Midbrain (tissue), 1 donor: ENCODE measurements at regions not wholly inside any gene's neighbourhood (a gene's known extent, or its start where the extent isn't known, plus 50 kb on each side); places are given as distances from the start of the nearest gene placed in this dataset.

Source experiments
- DNase-seq: peaks from one replicate; lab custom pipeline; 2025; lab: John Stamatoyannopoulos, UW

DNA sequence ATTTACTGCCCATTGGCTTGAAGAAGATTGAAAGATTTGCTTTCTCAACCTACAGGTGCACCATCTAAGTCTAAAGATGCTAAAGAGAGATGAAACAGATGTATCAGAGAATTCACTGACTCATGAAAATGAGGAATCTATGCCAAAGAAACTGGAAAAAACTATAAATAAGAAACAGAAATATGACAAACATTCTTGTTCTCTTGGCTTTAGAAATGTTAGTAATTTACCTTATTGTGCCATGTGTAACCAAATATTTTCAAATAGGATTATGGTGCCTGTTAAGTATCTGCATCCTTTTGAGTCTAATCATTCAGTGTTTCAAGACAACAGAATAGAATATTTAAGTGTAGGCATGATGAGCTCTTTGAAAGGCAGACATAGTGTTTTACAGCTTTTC lies 271.5 kb downstream of the MEX3B start:
- no peak for DNase-seq

GRCh38 chr15:81768773-81769172 lies 277.0 kb downstream of the MEX3B start:
- DNase-seq, result no peak

DNA sequence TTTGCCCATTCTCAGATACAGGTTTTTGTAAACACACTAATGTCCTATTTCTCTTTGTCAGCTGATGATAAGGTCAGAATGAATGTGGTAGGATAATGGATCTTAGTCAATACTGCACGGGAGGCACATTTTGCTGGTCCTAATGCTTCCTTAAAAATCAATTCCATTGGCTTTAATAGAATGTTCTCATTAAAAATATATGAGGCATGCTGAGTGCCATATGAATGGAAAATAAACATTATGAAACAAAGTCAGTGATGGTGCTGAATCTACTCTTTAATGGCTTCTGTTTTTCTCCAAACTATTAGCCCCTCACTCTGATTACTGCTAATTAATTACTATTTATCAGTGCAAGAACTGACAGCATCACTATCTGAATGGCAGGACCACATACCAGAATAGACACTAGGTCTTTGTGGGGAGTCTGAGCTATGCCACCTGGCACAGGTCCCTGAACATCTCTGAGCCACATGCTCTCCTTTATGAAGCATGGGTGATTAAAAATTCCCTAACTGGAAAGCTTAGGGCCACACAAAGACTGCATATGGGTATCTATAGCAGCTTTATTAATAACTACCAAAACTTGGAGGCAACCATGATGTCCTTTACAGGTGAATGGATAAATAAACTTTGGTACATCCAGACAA lies 278.9 kb downstream of the MEX3B start:
- DNase-seq, result no peak

DNA sequence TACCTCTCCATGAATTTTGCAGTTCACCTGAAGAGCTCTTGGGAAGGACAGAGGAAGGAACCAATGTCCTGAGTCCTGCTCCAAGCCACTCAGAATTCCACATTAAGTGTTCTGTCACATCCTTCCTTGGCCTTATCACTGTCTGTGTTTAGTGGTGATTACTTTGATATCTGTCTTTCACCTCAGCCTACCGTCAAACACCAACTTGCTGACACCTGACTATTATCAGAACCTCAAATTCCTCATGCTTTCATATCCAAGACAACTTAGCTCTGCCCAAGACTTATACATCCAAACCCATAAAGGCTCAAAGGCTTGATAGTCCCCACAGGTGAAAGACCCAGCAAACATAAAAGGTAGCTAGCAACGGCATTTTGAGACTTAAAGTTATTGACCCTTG lies 280.0 kb downstream of the MEX3B start:
- DNase-seq, result no peak

DNA sequence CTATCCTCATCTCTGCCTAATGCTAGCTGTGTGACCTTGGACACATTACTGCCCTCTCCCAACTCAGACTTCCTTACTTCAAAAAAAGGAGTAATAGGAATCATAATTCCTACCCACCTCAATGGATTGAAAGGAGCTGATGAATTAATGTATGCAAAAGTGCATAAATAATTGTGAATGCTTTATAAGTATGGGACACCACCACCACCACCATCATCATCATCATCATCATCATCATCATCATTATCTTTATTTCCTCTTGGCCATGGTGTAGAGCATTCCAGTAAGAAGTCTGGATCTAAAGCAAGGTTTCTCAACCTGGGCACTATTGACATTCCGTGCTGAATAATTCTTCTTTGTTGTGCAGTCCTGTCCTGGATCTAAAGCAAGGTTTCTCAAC lies 282.5 kb downstream of the MEX3B start:
- no peak for DNase-seq

GRCh38 chr15:81760686-81761085 lies 285.1 kb downstream of the MEX3B start:
- DNase-seq, result no peak

GRCh38 chr15:81758818-81759284 lies 287.0 kb downstream of the MEX3B start:
- no peak for DNase-seq

DNA sequence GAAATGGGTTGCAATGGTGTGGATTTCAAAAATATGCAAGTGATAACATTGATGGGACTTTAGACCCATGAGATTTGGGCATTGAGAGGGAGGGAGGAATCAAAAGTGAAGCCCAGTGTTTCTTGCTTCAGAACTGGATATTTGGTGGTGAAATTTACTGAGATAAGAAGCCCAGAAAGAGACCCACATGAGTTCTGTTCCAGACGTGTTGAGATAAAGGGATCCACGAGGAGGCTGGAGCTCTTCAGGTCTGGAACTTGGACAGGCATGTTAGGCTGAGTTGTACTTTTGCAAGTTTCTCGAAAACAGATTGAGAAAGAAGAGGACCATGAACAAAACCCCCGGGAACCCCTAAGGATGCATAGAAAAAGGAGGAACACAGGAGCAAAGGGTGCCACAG lies 290.2 kb downstream of the MEX3B start:
- no peak for DNase-seq

GRCh38 chr15:81754078-81754477 lies 291.7 kb downstream of the MEX3B start:
- DNase-seq, result no peak

DNA sequence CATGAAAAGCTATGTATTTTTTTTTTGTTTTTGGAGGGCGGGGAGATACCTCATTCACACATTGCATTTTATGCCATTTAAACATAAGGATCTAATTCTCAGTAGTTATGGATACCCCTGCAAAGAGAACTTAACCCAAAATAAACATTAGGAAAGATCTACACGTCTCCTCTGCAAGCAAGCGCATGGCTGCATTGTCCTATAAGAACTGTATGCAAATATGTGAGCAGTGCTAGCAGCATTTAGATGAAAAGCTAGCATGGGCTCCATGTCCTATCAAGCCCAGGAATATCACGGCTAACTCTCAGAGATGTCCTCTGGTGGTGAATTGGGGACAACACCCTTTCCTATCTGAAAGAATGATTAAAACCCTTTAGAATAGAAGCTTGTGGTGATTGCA lies 292.8 kb downstream of the MEX3B start:
- DNase-seq, result no peak

DNA sequence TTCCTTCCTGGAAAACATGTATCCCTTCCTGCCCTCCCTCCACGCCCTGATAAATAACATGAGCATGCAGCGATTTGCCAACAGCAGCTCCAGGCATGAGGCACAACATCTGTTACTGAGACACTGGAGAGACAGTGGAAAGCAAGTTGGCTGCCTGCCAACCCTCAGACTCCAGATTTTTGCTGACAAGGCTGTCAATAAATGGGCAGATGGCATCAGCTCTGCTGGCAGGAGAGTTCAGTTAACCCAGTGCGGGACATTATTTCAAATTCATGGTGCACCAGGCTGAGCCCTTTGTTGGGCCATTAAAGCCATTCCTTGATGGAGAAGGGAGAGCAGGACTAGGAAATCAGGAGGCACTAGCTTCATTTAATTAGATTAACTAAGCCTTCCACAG lies 293.3 kb downstream of the MEX3B start:
- DNase-seq, result peak; percentile 23

DNA sequence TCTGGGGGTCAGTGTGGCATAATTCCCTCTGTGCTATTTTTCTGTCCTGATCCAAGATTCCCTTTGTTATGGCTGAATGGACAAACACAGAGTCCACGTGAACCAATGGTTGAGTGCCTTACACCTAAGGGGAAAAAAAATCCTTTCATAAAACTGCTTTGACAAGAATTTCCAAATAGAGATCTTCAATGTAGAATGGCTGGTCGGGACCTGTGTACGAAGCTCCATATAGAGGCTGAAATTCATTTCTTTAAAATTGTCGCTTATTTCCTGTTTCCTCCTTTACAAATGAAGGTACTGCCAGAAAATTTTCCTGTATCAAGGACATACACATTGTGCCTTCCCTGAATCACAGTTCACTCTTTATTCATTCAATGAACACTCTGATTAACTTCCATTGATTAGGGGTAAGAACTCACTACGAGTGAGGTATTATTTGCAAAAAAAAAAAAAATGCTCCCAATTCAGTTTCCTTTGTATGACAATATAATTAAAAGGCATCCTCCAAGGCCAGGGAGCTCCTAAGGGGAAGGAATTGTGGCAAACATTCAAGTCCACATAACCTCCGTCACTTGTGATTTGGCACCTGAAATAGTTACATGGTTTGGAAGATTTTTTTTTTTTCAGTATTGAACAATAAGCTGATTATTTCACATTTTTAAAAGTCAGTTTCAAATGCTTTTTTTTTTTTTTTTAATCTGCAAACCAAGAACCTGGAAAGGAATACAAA lies 293.8 kb downstream of the MEX3B start:
- no peak for DNase-seq

GRCh38 chr15:81751256-81751655 lies 294.6 kb downstream of the MEX3B start:
- no peak for DNase-seq

DNA sequence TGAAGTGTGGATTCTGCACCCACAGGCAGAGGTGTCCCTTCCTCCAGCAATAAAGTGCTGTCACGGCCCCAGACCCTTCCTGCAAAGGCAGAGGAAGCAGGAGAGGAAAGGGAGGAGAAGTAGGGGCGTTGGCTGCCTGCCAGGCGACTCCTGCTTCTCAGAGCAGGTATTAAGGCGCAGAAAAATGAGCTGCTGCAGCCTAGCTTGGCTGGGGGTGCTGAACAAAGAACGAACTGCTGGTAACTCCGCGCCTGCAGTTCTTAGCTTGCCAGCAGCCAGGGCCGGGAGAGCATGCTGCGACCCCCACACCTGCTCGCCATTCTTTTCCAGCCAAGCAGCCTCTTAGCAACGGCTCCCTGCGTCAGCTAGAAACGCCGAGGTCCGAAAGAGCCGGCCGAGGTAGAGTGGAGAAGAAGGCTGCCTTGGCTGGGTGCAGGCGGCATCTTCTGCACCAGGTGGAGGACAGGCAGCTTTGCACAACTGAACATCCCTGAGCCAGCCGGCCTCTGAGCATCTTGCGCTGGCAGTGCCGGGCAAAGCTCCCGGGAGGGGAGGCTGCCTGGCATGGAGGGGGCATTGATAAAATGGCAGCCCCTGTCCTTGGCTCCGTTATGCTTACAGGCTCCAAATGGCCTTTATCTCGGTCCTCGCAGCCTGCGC lies 296.0 kb downstream of the MEX3B start:
- no peak for DNase-seq

- DNase-seq, result no peak
Observed at GRCh38 chr15:81747482-81747881, 298.3 kb downstream of the MEX3B start.

DNA sequence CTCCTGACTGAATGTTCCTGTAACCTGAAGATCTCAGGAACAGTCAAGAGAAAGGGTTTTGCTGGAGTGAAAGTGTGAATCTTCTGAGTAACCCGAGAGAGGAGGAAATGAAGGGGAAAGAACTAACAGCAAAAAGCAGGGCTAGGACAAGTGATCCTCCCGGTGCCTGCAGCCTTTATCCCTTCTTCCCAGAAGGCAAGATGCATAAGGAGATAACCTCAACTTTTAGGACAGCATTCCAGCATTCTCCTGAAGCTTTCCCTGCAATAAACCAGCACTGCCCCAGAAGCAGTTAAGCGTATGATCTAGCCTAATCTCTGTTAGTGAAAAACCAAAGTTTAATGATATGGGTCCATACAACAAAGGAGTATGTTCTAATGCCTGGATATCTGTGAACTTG lies 298.8 kb downstream of the MEX3B start:
- no peak for DNase-seq

DNA sequence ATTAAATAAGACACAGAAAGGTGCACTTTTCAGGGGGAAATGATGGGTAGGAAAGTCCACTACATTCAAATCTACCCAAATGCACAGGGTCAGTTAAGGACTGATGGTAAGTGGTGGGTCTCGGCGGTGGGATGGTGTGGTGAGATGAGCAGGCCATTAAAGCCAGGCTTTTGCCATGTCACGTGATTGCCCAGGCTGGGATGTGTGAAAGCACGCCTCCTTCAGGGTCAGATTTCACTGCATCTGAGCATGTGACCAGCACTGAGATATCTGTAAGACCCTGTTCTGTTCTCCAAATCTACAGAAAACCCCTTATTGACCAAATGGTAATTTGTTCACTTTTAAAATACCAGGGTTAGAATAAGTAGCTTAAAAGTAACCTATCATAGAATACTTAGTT lies 301.5 kb downstream of the MEX3B start:
- no peak for DNase-seq

GRCh38 chr15:81740416-81740815 lies 305.4 kb downstream of the MEX3B start:
- no peak for DNase-seq

- no peak for DNase-seq
Observed at GRCh38 chr15:81729340-81729739, 316.5 kb downstream of the MEX3B start.

DNA sequence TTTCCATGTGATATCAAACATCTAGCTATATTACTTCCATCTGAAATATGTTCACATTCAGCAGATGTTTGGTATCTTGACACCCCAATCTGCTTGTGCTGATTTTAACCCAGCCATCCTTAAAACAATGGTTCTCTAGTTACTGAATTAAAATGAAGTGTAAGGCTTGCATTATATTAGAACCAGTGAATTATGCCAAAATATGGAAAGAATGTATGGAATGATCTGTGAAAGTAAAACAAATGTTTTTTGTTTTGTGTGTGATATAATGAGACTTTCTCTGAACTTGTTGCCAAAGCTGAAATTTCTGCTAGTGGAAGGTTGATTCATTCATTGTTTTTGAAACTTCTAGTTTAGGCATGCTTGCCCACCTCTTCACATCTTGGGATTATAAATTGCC lies 317.1 kb downstream of the MEX3B start:
- no peak for DNase-seq

- no peak for DNase-seq
Observed at GRCh38 chr15:81725590-81725989, 320.2 kb downstream of the MEX3B start.

GRCh38 chr15:81724536-81724935 lies 321.3 kb downstream of the MEX3B start:
- DNase-seq, result no peak

DNA sequence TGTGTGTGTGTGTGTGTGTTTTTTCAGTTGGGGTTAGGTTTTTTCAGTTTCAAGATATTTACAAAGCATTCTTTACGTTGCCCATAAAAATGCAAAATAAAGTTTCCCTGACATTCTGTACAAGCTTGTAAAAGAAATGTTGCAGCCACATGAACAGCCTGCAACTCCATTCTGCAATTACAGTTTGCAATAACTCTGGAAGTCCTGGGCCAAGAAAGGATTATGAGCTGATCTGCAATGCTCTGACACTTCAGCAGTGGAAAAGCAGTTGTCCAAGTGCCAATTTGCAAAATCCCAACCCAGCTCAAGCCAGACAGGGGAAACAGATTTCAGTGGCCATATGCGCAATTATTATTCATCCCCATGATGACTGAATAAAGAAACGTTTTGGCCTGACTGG lies 322.1 kb downstream of the MEX3B start:
- no peak for DNase-seq
